ENCODE measurements at regions not wholly inside any gene's neighbourhood (a gene's known extent, or its start where the extent isn't known, plus 50 kb on each side); places are given as distances from the start of the nearest gene placed in this dataset.
"Not testable (repeated sequence)": the region's sequence is repeated elsewhere in the genome, so short reads cannot be mapped to it uniquely, and the experiment has no call there.

GRCh38 chr3:163626753-163627152 lies 1451.5 kb downstream of the SI start:
- ATAC-seq: no peak

GRCh38 chr3:163622384-163622783 lies 1455.9 kb downstream of the SI start:
- no peak for ATAC-seq

GRCh38 chr3:163614886-163615285 lies 1463.4 kb downstream of the SI start:
- ATAC-seq: no peak

GRCh38 chr3:163605915-163606314 lies 1472.4 kb downstream of the SI start:
- no peak for ATAC-seq

- no peak for ATAC-seq
Observed at GRCh38 chr3:163601426-163601825, 1476.9 kb downstream of the SI start.

GRCh38 chr3:163587342-163587741 lies 1491.0 kb downstream of the SI start:
- no peak for ATAC-seq

- no peak for ATAC-seq
Observed at GRCh38 chr3:163582967-163583366, 1495.3 kb downstream of the SI start.

- ATAC-seq: no peak
Observed at GRCh38 chr3:163577271-163577670, 1501.0 kb downstream of the SI start.

- ATAC-seq: no peak
Observed at GRCh38 chr3:163576314-163576713, 1502.0 kb downstream of the SI start.

- no peak for ATAC-seq
Observed at GRCh38 chr3:163573324-163573723, 1505.0 kb downstream of the SI start.

GRCh38 chr3:163572856-163573255 lies 1505.4 kb downstream of the SI start:
- ATAC-seq: no peak

GRCh38 chr3:163563485-163563884 lies 1514.8 kb downstream of the SI start:
- ATAC-seq: no peak

- no peak for ATAC-seq
Observed at GRCh38 chr3:163562625-163563024, 1515.7 kb downstream of the SI start.

- ATAC-seq: no peak
Observed at GRCh38 chr3:163561151-163561550, 1517.1 kb downstream of the SI start.

- ATAC-seq: no peak
Observed at GRCh38 chr3:163560459-163560858, 1517.8 kb downstream of the SI start.

- no peak for ATAC-seq
Observed at GRCh38 chr3:163556813-163557523, 1521.3 kb downstream of the SI start.

GRCh38 chr3:163555918-163556317 lies 1522.4 kb downstream of the SI start:
- ATAC-seq: no peak

GRCh38 chr3:163552659-163552966 lies 1525.7 kb downstream of the SI start:
- ATAC-seq: no peak

- ATAC-seq: not testable (repeated sequence)
Observed at GRCh38 chr3:163551915-163552658, 1526.2 kb downstream of the SI start.

- ATAC-seq: no peak
Observed at GRCh38 chr3:163548015-163548414, 1530.3 kb downstream of the SI start.

GRCh38 chr3:163547014-163547685 lies 1531.1 kb downstream of the SI start:
- no peak for ATAC-seq

- no peak for ATAC-seq
Observed at GRCh38 chr3:163543662-163544061, 1534.6 kb downstream of the SI start.

- no peak for ATAC-seq
Observed at GRCh38 chr3:163541629-163542028, 1536.7 kb downstream of the SI start.

- ATAC-seq: no peak
Observed at GRCh38 chr3:163538387-163538786, 1539.9 kb downstream of the SI start.
